Caco-2 (cell line): ENCODE measurements at regions not wholly inside any gene's neighbourhood (a gene's known extent, or its start where the extent isn't known, plus 50 kb on each side); places are given as distances from the start of the nearest gene placed in this dataset.

Experiments used
- BruUV-seq: library from RNA; stranded (reverse); fragments of 400-500 nt; replicated peaks from 2 replicates; lab custom pipeline; 2021; lab: Mats Ljungman, UMichigan
- CTCF ChIA-PET: fragments of 300-600 bp; sonication (Branson Sonifier 250); formaldehyde crosslinking; loops from one replicate; lab custom pipeline; 2022; ENCODE audit warnings: antibody characterized with exemption; lab: Charles Lee
- POLR2A ChIA-PET: fragments of 300-600 bp; sonication (Branson Sonifier 250); formaldehyde crosslinking; loops from one replicate; lab custom pipeline; 2022; ENCODE audit warnings: antibody characterized with exemption; lab: Charles Lee
- DNase-seq, 2 experiments: peaks; one replicate each; pipeline versions ENCODE4 v3.0.0 to v3.0.0-alpha.2; 2020 to 2022
- H3K27me3 ChIP-seq: replicated peaks from 2 replicates; pipeline ENCODE4 v1.6.0; 2011; ENCODE audit warnings: low read length; ENCODE audit not compliant: control insufficient read depth, insufficient read depth
- H3K36me3 ChIP-seq: 2 replicates; pipeline ENCODE4 v1.5.1; 2011; ENCODE audit warnings: low read length; ENCODE audit not compliant: control insufficient read depth, insufficient read depth
- H3K4me1 ChIP-seq: fragments of 250-450 bp; sonication (Bioruptor Pico); 2 replicates; pipeline ENCODE4 v1.5.1; 2020; ENCODE audit warnings: mild to moderate bottlenecking
- H3K4me3 ChIP-seq: 2 replicates; pipeline ENCODE4 v1.5.1; 2011; ENCODE audit warnings: low read depth, mild to moderate bottlenecking, control low read depth, low read length
- H3K9me3 ChIP-seq: fragments of 250-450 bp; sonication (Bioruptor Pico); 2 replicates; pipeline ENCODE4 v1.5.1; 2020; ENCODE audit warnings: mild to moderate bottlenecking, moderate library complexity
- H3K27ac Mint-ChIP-seq: one replicate; pipeline ENCODE4 v1.8.0; 2022; ENCODE audit warnings: mixed read lengths; ENCODE audit not compliant: unreplicated experiment
- H3K27me3 Mint-ChIP-seq: one replicate; pipeline ENCODE4 v1.8.0; 2022; ENCODE audit warnings: mixed read lengths; ENCODE audit not compliant: insufficient read depth, unreplicated experiment
- H3K36me3 Mint-ChIP-seq: one replicate; pipeline ENCODE4 v1.8.0; 2022; ENCODE audit warnings: mild to moderate bottlenecking, mixed read lengths; ENCODE audit not compliant: insufficient read depth, unreplicated experiment
- H3K4me1 Mint-ChIP-seq: one replicate; pipeline ENCODE4 v1.8.0; 2022; ENCODE audit warnings: low read depth, mixed read lengths; ENCODE audit not compliant: unreplicated experiment
- H3K4me3 Mint-ChIP-seq: one replicate; pipeline ENCODE4 v1.8.0; 2022; ENCODE audit warnings: mild to moderate bottlenecking, moderate library complexity, mixed read lengths; ENCODE audit not compliant: unreplicated experiment
- H3K9me3 Mint-ChIP-seq: one replicate; pipeline ENCODE4 v1.8.0; 2022; ENCODE audit warnings: mixed read lengths; ENCODE audit not compliant: unreplicated experiment
- CTCF ChIP-seq, 2 experiments: fragments of 200-600 bp in 1 of 2; IDR thresholded peaks; 1 replicate in 1 of 2; 2 replicates in 1 of 2; pipeline versions ENCODE4 v1.5.1 to v1.8.0; 2011 to 2022; ENCODE audit warnings: antibody characterized with exemption in 1 of 2, control low read depth in 1 of 2, inconsistent platforms in 1 of 2, low read depth in 1 of 2, low read length in 1 of 2, mild to moderate bottlenecking in 1 of 2, moderate library complexity in 1 of 2; ENCODE audit not compliant: insufficient read depth in 1 of 2, severe bottlenecking in 1 of 2, unreplicated experiment in 1 of 2
- intact Hi-C: fragments of 100-400 bp; cut with micrococcal nuclease; formaldehyde crosslinking; loops from one replicate; pipeline ENCODE4 v1.10.0; 2022; ENCODE audit not compliant: unreplicated experiment

DNA sequence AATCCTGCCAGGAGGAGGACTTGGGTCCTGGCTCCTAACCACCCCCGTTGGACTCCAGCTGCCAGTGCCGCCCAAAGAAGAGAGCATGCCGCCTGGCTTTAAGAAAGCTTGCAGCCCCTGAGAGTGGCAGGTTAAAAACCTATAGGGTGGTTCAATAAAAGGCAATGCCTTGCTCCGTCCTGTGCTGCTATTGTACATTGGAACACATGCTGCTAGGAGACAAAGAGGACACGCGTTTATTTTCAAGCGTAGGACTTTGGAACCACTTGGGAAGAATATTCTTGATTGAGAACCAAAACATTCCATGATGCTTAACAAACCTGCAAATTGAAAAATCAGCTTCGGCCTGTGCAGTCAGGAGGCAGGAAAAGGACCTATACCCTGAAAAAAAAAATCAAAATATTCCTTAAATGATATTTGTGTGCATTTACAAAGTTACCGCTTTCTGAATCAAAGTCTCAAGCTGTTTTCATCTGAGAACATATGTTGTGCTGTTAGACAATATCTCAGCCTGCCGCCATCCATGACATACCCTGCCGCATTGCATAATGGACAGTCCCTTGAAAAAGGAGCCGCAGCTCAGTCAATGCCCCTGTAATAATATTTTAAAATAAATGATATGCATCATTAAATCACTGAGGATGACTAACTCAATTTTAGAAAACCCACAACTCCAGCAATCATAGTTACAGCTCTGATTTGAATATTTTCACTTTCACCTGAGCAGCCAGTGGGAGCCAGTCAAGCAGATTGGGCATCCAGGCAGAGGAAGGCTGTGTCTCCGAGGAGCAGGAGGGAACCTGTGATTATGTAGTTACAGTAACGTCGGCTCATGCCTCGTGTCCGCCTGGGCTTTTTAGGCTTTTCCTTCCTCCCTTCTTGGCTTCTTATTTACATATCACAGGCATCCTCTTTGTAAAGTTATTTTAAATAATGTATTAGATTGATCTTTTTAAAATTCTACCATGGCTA, 805.6 kb upstream of the FANCL start:
- no peak for DNase-seq
- intact Hi-C loops: no loop called here
- no peaks in the 10 kb centered on the region for H3K9me3 ChIP-seq
- POLR2A ChIA-PET: no interaction called here
- H3K27me3 Mint-ChIP-seq: peaks cover 5% of the 10 kb centered on the region
- no peak overlapping the region for H3K4me3 Mint-ChIP-seq
- no peaks in the 10 kb centered on the region for H3K36me3 Mint-ChIP-seq
- H3K27ac Mint-ChIP-seq: no peak overlapping the region
- BruUV-seq: no TSS peak
- no peaks in the 10 kb centered on the region for H3K9me3 Mint-ChIP-seq
- H3K4me1 ChIP-seq: no peaks in the 10 kb centered on the region
- no peaks in the 10 kb centered on the region for H3K36me3 ChIP-seq
- CTCF ChIA-PET: no interaction called here
- H3K4me1 Mint-ChIP-seq: no peaks in the 10 kb centered on the region
- no peaks in the 10 kb centered on the region for H3K27me3 ChIP-seq
- no peak for TF ChIP-seq CTCF (IDR thresholded peaks at IDR 0.05; ENCODE audit: insufficient read depth in 1 of 2, low read depth in 1 of 2, low read length in 1 of 2, severe bottlenecking in 1 of 2, unreplicated experiment in 1 of 2)
- no peak overlapping the region for H3K4me3 ChIP-seq

DNA sequence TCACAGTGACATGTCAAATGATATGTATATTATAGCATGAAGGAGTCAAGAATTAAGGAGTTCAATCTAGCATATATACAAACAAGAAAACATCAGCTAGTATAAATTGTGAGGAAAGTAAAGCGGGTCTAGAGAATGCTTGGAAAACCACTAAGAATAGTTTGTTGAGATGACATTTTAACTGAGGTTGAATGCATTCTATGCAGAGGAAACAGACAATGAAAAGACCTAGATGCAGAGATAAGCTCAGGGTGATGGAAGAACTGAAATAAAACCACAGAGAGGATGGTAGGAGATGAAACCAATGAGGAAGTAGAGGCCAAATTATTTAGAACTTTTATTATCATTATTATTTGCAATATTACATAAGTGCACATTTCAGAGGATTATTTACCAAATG, 803.6 kb upstream of the FANCL start:
- no peaks in the 10 kb centered on the region for H3K4me1 ChIP-seq
- intact Hi-C loops: no loop called here
- no peak for DNase-seq
- ChIA-PET CTCF (no interaction called here), POLR2A (no interaction called here)
- no peaks in the 10 kb centered on the region for H3K36me3 ChIP-seq
- Mint-ChIP-seq H3K27ac (no peak overlapping the region), H3K9me3 (no peaks in the 10 kb centered on the region), H3K4me3 (no peak overlapping the region), H3K4me1 (no peaks in the 10 kb centered on the region), H3K36me3 (no peaks in the 10 kb centered on the region), H3K27me3 (peaks cover 5% of the 10 kb centered on the region)
- H3K9me3 ChIP-seq: no peaks in the 10 kb centered on the region
- H3K4me3 ChIP-seq: no peak overlapping the region
- no peaks in the 10 kb centered on the region for H3K27me3 ChIP-seq
- BruUV-seq: no TSS peak
- TF ChIP-seq CTCF (IDR thresholded peaks at IDR 0.05; ENCODE audit: insufficient read depth in 1 of 2, low read depth in 1 of 2, low read length in 1 of 2, severe bottlenecking in 1 of 2, unreplicated experiment in 1 of 2): no peak

DNA sequence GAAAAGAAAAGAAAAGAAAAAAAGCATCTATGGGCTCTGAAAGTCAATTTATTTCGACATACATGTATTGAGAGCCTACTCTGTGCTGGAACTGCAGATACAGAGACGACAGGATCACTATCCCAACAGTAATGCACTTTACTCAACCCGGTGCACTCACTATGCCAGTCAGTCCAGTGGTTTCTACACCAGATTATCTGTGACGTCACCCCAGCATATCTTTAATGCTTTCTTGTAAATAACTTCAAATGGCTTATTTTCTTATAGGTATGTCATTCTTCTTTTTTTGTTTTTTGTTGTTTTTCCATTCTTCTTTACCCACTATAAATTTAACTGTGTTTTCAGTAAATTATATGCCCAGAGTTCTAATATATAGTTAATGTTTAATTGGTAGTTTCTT, 800.0 kb upstream of the FANCL start:
- H3K4me3 Mint-ChIP-seq: no peak overlapping the region
- H3K4me1 Mint-ChIP-seq: no peaks in the 10 kb centered on the region
- H3K27me3 Mint-ChIP-seq: peaks cover 11% of the 10 kb centered on the region
- ChIA-PET POLR2A (no interaction called here), CTCF (no interaction called here)
- H3K36me3 Mint-ChIP-seq: no peaks in the 10 kb centered on the region
- Histone ChIP-seq H3K9me3 (no peaks in the 10 kb centered on the region), H3K4me1 (no peaks in the 10 kb centered on the region), H3K27me3 (no peaks in the 10 kb centered on the region), H3K4me3 (no peak overlapping the region), H3K36me3 (no peaks in the 10 kb centered on the region)
- no peak for TF ChIP-seq CTCF (IDR thresholded peaks at IDR 0.05; ENCODE audit: insufficient read depth in 1 of 2, low read depth in 1 of 2, low read length in 1 of 2, severe bottlenecking in 1 of 2, unreplicated experiment in 1 of 2)
- peaks cover 11% of the 10 kb centered on the region for H3K9me3 Mint-ChIP-seq
- BruUV-seq: no TSS peak
- no peak for DNase-seq
- intact Hi-C loops: no loop called here
- H3K27ac Mint-ChIP-seq: no peak overlapping the region
